SK-MEL-5 (cell line): ENCODE measurements at regions not wholly inside any gene's neighbourhood (a gene's known extent, or its start where the extent isn't known, plus 50 kb on each side); places are given as distances from the start of the nearest gene placed in this dataset.
A peak's percentile ranks its signal among the peaks of the same experiment; 100 is the strongest.
"Not testable (repeated sequence)": the region's sequence is repeated elsewhere in the genome, so short reads cannot be mapped to it uniquely, and the experiment has no call there.

Source experiments
- DNase-seq: peaks from one replicate; pipeline ENCODE4 v3.0.0-alpha.2; 2016; ENCODE audit warnings: low read depth, low spot score
- in situ Hi-C: cut with HindIII; loops from 2 replicates; pipeline ENCODE4 v1.10.0; 2016; ENCODE audit warnings: low sequenced_read_pairs, high pct_unique_total_duplicates, low pct_unique_long_range_greater_than_20kb

DNA sequence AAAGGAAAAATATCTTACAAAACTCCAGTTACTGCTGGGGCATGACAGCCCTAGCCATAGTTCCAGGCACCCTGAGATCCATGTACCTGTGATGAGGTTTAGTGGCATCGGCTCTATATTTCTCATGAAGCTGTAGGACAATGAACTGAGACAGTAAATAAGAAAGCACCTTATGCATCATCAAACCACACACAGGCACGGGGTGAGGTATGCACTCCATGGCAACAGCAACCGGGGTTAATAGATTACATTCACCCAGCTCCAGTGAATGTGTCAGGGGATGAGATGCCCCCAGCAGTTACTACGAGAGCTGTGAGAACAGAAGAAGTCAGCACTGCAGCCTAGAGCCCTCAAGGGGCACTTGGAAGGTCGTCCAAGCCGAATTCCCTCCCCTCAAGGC is 162.0 kb upstream of the S1PR3 start:
- in situ Hi-C loops, result no loop called here
- no peak for DNase-seq

- in situ Hi-C loops, result no loop called here
- no peak for DNase-seq
These were observed 159.4 kb upstream of the S1PR3 start for GRCh38 chr9:88831713-88832407.

DNA sequence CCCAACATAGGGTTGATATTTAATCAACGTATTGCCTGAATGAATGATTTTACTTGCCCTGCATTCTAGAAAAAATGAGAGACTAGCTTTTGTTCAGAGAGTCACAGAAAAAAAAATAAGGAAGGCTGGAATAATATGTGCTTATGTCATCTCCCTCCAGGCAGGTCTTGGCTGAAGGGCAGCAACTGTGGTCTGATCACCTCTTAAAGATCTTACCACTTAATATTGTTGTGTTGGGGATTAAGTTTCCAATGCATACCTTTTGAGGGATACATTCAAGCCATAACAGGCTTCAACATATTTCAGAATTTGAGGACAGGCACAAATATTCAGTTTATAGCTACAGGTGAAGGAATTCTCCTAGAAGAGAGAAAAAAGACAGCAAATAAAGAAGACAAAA is 157.3 kb upstream of the S1PR3 start:
- DNase-seq, result no peak
- in situ Hi-C loops, result no loop called here

GRCh38 chr9:88835038-88835466 is 156.2 kb upstream of the S1PR3 start:
- in situ Hi-C loops, result no loop called here
- DNase-seq, result no peak

GRCh38 chr9:88835772-88836171 is 155.5 kb upstream of the S1PR3 start:
- no peak for DNase-seq
- in situ Hi-C loops, result no loop called here

GRCh38 chr9:88837731-88838130 is 153.5 kb upstream of the S1PR3 start:
- no peak for DNase-seq
- in situ Hi-C loops, result no loop called here

- DNase-seq, in situ Hi-C loops: not testable (repeated sequence)
These were observed 141.4 kb upstream of the S1PR3 start for GRCh38 chr9:88849878-88850277.

DNA sequence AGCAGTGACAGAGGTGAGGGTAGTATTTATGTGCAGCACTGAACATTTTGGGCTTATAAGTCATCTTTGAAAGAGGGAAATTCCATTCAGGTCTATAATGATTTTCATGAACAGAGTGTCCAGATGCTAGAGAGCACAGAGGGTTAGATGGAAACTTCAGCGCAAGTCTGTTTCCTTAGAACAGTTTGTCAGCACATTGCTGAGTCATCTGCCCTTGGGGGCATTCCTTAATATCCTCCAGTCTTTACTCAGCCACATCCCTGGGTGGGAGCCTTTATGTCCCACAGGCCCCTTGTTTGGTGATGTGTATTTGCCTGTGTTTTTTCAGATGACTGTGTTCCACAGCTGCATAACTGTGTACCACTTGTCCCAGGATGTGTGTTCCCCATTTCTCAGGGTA is 138.5 kb upstream of the S1PR3 start:
- in situ Hi-C loops, result no loop called here
- peak; percentile 41 for DNase-seq

- in situ Hi-C loops, result no loop called here
- no peak for DNase-seq
These were observed 120.6 kb upstream of the S1PR3 start for GRCh38 chr9:88870627-88871026.

DNA sequence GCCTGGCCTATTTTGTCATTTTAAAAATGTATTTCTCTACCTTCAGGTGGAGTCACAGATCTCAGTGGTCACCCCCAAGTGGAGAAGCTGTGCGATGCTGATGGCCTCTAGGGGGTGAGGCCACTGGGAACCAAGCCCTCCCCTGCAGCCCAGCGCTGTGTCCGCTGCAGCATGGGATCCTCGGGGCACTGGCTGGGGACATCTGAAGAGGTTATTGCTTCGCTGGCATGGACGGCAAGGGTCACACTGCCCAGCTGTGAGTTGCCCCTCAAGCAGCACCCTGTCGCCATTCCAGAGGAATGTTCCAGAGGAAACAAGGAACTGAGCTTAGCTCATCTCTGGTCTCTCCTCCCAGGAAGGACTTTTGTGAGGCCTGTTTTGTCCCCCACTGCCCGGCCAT is 119.6 kb upstream of the S1PR3 start:
- DNase-seq, result no peak
- in situ Hi-C loops, result no loop called here

DNA sequence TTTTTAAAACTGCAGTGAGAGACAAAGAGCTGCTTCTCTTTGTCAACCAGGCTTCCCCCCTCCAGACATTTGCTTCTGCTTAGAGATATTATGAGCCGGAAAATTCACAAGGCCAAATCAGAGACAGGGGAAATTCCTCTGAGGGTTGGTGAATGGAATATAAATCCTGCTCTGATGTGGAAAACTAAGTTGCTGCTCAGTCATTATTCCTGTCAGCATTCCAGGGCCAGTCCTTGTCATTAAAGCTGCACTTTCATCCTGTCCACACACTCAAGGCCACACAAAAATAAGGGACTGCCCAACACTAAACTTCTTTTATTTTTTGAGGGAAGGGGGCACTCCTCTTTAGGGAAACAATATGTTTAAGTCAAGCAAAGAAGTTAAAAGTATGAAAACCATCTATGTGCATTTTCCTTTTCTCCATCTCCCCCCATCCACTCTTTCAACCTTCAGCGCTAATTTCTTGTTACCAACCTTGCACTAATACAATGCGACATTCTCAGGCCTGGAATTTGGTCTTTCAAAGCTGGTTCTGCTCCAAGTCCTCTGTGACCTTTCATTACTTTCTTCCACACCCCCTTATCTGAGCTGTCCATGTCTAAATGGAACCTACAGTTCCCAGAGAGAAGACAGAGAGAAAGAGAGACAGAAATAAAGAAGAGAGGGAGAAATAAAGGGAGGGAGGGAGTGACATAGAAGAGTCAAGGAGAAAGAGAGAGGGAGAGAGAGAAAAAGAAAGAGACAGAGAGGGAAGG is 118.9 kb upstream of the S1PR3 start:
- DNase-seq, result no peak
- in situ Hi-C loops, result no loop called here

DNA sequence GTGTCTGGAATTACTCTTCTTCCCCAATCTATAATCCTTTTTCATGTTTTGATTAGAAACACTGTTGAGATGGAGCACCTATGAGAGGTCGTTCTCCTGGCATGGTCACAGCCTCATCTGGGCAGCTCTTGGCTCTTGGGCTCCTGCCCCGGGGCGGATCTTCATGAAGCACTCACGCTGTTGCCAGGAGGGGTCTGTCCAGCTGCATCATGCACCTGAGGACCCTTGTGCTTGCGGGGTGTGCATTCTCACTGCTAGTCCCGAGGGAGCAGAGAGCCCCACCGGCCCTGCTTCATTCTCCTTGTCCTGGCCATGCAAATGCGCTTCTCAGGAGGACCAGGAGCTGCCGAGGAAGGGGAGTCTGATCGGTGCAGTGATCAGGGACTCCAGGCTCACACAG is 117.6 kb upstream of the S1PR3 start:
- in situ Hi-C loops, result no loop called here
- no peak for DNase-seq

- peak; percentile 18 for DNase-seq
These were observed 116.9 kb upstream of the S1PR3 start for GRCh38 chr9:88874391-88874790.

GRCh38 chr9:88875400-88876120 is 115.7 kb upstream of the S1PR3 start:
- no peak for DNase-seq
- in situ Hi-C loops, result no loop called here

More at GRCh38 chr9:88874391-88874790, 116.9 kb upstream of the S1PR3 start:
- in situ Hi-C loops, result no loop called here

DNA sequence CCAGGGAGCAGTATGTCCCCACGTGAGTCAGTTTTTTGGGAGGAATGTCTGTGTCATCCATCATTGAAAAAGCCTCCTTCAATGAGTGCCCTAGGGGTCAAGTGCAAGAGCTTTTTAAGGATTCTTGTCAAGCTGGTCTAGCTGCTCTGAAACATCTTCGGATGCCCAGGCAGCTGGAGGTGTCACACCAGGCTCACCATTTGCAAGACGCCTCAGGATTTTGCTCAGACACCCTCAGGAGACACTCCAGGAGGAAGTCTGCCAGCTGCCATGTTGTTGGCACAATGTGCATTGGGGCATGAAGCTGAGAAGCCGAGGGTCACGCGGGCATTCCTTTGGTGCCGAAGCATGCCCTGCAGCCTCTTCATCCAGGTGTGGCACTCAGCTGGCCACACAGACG is 111.1 kb upstream of the S1PR3 start:
- DNase-seq, result no peak
- in situ Hi-C loops, result no loop called here

DNA sequence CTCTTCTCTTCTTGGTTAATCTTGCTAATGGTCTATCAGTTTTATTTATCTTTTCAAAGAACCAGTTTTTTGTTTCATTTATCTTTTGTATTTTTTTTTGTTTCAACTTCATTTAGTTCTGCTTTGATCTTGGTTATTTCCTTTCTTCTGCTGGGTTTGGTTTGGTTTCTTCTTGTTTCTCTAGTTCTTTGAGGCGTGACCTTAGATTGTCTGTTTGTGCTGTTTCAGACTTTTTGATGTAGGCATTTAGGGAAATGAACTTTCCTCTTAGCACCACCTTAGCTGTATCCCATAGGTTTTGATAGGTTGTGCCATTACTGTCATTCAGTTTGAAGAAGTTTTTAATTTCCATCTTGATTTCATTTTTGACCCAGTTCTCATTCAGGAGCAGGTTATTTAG is 107.0 kb upstream of the S1PR3 start:
- DNase-seq, in situ Hi-C loops: not testable (repeated sequence)

DNA sequence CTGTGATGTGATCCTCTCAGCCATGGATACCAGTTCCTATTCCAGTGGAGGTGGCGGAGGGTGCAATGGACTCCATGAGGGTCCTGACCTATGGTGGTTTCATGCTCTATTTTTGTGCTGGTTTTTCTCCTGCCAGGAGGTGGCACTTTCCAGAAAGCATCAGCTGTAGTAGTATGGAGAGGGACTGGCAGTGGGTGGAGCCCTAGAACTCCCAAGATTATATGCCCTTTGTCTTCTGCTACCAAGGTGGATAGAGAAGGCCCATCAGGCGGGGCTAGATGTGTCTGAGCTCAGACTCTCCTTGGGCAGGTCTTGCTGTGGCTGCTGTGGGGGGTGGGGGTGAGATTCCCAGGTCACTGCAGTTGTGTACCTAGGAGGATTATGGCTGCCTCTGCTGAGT is 104.5 kb upstream of the S1PR3 start:
- in situ Hi-C loops, result not testable (repeated sequence)
- peak; percentile 40 for DNase-seq

DNA sequence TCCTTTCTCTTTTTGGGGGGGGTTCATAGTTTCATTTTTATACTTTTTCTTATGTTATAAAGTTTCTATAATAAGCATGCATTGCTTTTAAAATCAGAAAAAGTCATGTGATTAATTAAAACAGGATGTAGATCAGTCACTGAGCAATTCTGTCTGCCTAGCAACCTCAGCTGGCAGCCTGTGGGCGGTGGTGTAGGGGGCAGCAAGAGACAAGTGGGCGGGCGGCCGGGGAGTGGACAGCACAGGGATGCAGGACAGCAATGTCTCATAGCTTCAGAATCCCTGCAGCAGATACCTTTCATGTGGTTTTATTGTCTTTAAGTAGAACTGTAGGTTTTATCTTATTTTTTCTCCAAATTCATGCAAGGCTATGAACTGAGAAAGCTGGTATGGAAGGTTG is 101.9 kb upstream of the S1PR3 start:
- in situ Hi-C loops, result no loop called here
- DNase-seq, result no peak

GRCh38 chr9:88890546-88890945 is 100.7 kb upstream of the S1PR3 start:
- in situ Hi-C loops, result no loop called here
- DNase-seq, result no peak
